Sigmoid colon (tissue), 4 donors: ENCODE measurements at regions not wholly inside any gene's neighbourhood (a gene's known extent, or its start where the extent isn't known, plus 50 kb on each side); places are given as distances from the start of the nearest gene placed in this dataset.
"Not testable (repeated sequence)": the region's sequence is repeated elsewhere in the genome, so short reads cannot be mapped to it uniquely, and the experiment has no call there.

Experiments
- EP300 ChIP-seq, 4 donors: sonication (generic); formaldehyde crosslinking; IDR thresholded peaks; one replicate each; pipeline ENCODE4 v1.6.1; 2017; ENCODE audit warnings: antibody characterized with exemption in 4 of 4
- POLR2A ChIP-seq, 2 donors: fragments of 450-650 bp; IDR thresholded peaks; one replicate each; pipeline ENCODE4 v1.6.1; 2016; ENCODE audit warnings: antibody characterized with exemption in 2 of 2, mild to moderate bottlenecking in 2 of 2, moderate library complexity in 2 of 2
- POLR2AphosphoS5 ChIP-seq, 4 donors: sonication (generic); formaldehyde crosslinking; IDR thresholded peaks; one replicate each; pipeline ENCODE4 v1.6.1; 2017; ENCODE audit warnings: antibody characterized with exemption in 4 of 4
- TF ChIP-seq, protein P1 (sequence below), 4 experiments: fragments of 450-650 bp in 3 of 4; fragments of 200-600 bp in 1 of 4; IDR thresholded peaks; one replicate each; pipeline ENCODE4 v1.5.1; 2016 to 2019; ENCODE audit warnings: antibody characterized with exemption in 4 of 4, mild to moderate bottlenecking in 3 of 4, moderate library complexity in 2 of 4

DNA sequence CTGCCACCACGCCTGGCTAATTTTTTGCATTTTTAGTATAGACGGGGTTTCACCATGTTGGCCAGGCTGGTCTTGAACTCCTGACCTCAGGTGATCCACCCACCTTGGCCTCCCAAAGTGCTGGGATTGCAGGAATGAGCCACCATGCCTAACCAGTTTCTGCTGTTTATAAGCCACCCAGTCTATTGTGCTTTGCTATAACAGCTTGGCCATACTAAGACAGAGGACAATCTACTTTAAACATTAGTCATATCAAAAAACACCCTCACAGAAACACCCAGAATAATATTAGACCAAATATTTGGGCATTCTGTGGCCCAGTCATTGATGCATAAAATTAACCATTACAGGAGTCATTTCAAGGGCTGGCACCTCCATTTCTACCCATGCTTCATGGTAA lies 193.2 kb downstream of the NUFIP1 start:
- TF ChIP-seq EP300, POLR2A, POLR2AphosphoS5 (IDR thresholded peaks at IDR 0.05): not testable (repeated sequence)
- TF ChIP-seq, protein P1, sequence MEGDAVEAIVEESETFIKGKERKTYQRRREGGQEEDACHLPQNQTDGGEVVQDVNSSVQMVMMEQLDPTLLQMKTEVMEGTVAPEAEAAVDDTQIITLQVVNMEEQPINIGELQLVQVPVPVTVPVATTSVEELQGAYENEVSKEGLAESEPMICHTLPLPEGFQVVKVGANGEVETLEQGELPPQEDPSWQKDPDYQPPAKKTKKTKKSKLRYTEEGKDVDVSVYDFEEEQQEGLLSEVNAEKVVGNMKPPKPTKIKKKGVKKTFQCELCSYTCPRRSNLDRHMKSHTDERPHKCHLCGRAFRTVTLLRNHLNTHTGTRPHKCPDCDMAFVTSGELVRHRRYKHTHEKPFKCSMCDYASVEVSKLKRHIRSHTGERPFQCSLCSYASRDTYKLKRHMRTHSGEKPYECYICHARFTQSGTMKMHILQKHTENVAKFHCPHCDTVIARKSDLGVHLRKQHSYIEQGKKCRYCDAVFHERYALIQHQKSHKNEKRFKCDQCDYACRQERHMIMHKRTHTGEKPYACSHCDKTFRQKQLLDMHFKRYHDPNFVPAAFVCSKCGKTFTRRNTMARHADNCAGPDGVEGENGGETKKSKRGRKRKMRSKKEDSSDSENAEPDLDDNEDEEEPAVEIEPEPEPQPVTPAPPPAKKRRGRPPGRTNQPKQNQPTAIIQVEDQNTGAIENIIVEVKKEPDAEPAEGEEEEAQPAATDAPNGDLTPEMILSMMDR (IDR thresholded peaks at IDR 0.05), result not testable (repeated sequence)
